ENCODE measurements at regions not wholly inside any gene's neighbourhood (a gene's known extent, or its start where the extent isn't known, plus 50 kb on each side); places are given as distances from the start of the nearest gene placed in this dataset.

DNA sequence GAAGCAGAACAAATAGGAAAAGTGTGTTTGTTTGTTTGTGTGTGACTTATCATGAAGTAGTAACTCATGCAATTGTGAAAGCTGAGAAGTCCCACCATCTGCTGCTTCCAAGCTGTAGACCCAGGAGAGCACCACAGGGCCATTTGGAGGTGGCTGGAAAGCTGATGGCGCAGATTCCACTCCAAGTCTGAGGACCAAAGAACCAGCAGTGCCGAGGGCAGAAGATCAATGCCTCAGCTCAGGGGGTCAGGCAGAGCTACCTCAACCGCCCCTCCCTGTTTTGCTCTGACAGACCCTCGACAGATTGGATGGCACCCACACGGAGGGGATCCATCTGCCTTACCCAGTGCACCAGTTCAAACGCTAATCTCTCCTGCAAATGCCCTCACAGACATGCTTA, 896.2 kb downstream of the BRD1 start:
- ATAC-seq (no peak), DNase-seq (ENCODE audit: low spot score) (no peak), FAIRE-seq (no peak)
- WGBS (ENCODE audit: low lambda C conversion rate), result 71% methylated on average over 5 of the region's 6 CpGs
- Histone ChIP-seq H3K27ac (ENCODE audit: extremely low read length, insufficient read depth, low read length) (no peak overlapping the region), H2AFZ (ENCODE audit: low read length) (no peak overlapping the region), H3K36me3 (replicated peaks in 1 of 2; ENCODE audit: control insufficient read depth in 1 of 2, insufficient read depth in 2 of 2, low read length in 2 of 2) (no peaks in the 10 kb centered on the region; a peak in 1 of 5 replicates), H3K4me2 (ENCODE audit: low read depth, low read length) (no peak overlapping the region), H3K27me3 (ENCODE audit: control insufficient read depth in 1 of 2, insufficient read depth in 2 of 2, low read length in 2 of 2) (peaks cover 0 to 15% of the 10 kb centered on the region in 2 experiments; a peak in 3 of 5 replicates), H3K79me2 (ENCODE audit: insufficient read depth, low read length) (no peaks in the 10 kb centered on the region), H3K9me3 (ENCODE audit: low read length) (peaks cover 8% of the 10 kb centered on the region), H3K9ac (ENCODE audit: insufficient read depth, low read depth, low read length) (no peak overlapping the region), H3K4me3 (replicated peaks in 1 of 3; ENCODE audit: insufficient read depth in 1 of 3, low read depth in 2 of 3, low read length in 3 of 3) (no peak overlapping the region), H3K4me1 (ENCODE audit: insufficient read depth, low read length) (no peaks in the 10 kb centered on the region), H4K20me1 (ENCODE audit: insufficient read depth, low read length) (no peaks in the 10 kb centered on the region)
- POLR2A ChIA-PET, result no interaction called here
- intact Hi-C loops (cut with micrococcal nuclease; ENCODE audit: unreplicated experiment), result no loop called here
- in situ Hi-C loops (cut with HindIII; ENCODE audit: extremely low pct_ligation_motif_present, low pct_unique_long_range_greater_than_20kb), result no loop called here
- BruUV-seq (replicated peaks), result no TSS peak
- CTCF ChIA-PET (ENCODE audit: low intra/inter-chr PET ratio, low total read pairs), result no interaction called here
- no peak for TF ChIP-seq ZSCAN30 (CRISPR knock-in tag; IDR thresholded peaks at IDR 0.05)
- TF ChIP-seq BRD4 (CRISPR knock-in tag; IDR thresholded peaks at IDR 0.05), result no peak
- TF ChIP-seq ZNF605 (CRISPR knock-in tag; IDR thresholded peaks at IDR 0.05), result no peak
- TF ChIP-seq ZNF383 (CRISPR knock-in tag; IDR thresholded peaks at IDR 0.05; ENCODE audit: borderline replicate concordance), result no peak
- TF ChIP-seq FOXJ3 (CRISPR knock-in tag; IDR thresholded peaks at IDR 0.05; ENCODE audit: borderline replicate concordance), result no peak

- Histone ChIP-seq H3K27ac (ENCODE audit: extremely low read length, insufficient read depth, low read length) (no peak overlapping the region), H3K4me1 (ENCODE audit: insufficient read depth, low read length) (no peaks in the 10 kb centered on the region), H3K27me3 (ENCODE audit: control insufficient read depth in 1 of 2, insufficient read depth in 2 of 2, low read length in 2 of 2) (peaks cover under 1 to 15% of the 10 kb centered on the region in 2 experiments; a peak in 3 of 5 replicates), H3K4me2 (ENCODE audit: low read depth, low read length) (no peak overlapping the region), H2AFZ (ENCODE audit: low read length) (no peak overlapping the region), H3K79me2 (ENCODE audit: insufficient read depth, low read length) (no peaks in the 10 kb centered on the region), H3K4me3 (replicated peaks in 1 of 3; ENCODE audit: insufficient read depth in 1 of 3, low read depth in 2 of 3, low read length in 3 of 3) (no peak overlapping the region), H3K9ac (ENCODE audit: insufficient read depth, low read depth, low read length) (no peak overlapping the region), H3K36me3 (replicated peaks in 1 of 2; ENCODE audit: control insufficient read depth in 1 of 2, insufficient read depth in 2 of 2, low read length in 2 of 2) (no peaks in the 10 kb centered on the region; a peak in 1 of 5 replicates), H4K20me1 (ENCODE audit: insufficient read depth, low read length) (no peaks in the 10 kb centered on the region), H3K9me3 (ENCODE audit: low read length) (peaks cover 3% of the 10 kb centered on the region)
- WGBS (ENCODE audit: low lambda C conversion rate), result 30% methylated on average over 8 of the region's 10 CpGs
- no peak for ATAC-seq
- no peak for DNase-seq (ENCODE audit: low spot score)
- CTCF ChIA-PET (ENCODE audit: low intra/inter-chr PET ratio, low total read pairs), result no interaction called here
- intact Hi-C loops (cut with micrococcal nuclease; ENCODE audit: unreplicated experiment) (no loop called here), in situ Hi-C loops (cut with HindIII; ENCODE audit: extremely low pct_ligation_motif_present, low pct_unique_long_range_greater_than_20kb) (no loop called here)
- FAIRE-seq, result no peak
- POLR2A ChIA-PET, result no interaction called here
- no TSS peak for BruUV-seq (replicated peaks)
- TF ChIP-seq MTA3 (CRISPR knock-in tag; IDR thresholded peaks at IDR 0.05), result no peak
- TF ChIP-seq, protein P1, sequence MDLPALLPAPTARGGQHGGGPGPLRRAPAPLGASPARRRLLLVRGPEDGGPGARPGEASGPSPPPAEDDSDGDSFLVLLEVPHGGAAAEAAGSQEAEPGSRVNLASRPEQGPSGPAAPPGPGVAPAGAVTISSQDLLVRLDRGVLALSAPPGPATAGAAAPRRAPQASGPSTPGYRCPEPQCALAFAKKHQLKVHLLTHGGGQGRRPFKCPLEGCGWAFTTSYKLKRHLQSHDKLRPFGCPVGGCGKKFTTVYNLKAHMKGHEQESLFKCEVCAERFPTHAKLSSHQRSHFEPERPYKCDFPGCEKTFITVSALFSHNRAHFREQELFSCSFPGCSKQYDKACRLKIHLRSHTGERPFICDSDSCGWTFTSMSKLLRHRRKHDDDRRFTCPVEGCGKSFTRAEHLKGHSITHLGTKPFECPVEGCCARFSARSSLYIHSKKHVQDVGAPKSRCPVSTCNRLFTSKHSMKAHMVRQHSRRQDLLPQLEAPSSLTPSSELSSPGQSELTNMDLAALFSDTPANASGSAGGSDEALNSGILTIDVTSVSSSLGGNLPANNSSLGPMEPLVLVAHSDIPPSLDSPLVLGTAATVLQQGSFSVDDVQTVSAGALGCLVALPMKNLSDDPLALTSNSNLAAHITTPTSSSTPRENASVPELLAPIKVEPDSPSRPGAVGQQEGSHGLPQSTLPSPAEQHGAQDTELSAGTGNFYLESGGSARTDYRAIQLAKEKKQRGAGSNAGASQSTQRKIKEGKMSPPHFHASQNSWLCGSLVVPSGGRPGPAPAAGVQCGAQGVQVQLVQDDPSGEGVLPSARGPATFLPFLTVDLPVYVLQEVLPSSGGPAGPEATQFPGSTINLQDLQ (CRISPR knock-in tag; IDR thresholded peaks at IDR 0.05), result no peak
- no peak for TF ChIP-seq MXD4 (CRISPR knock-in tag; IDR thresholded peaks at IDR 0.05)
- no peak for TF ChIP-seq ZNF780A (CRISPR knock-in tag; IDR thresholded peaks at IDR 0.05)
- no peak for TF ChIP-seq MBD4 (IDR thresholded peaks at IDR 0.05; ENCODE audit: borderline replicate concordance, low read length)
- no peak for TF ChIP-seq AGO1 (IDR thresholded peaks at IDR 0.05; ENCODE audit: low read depth, low read length, poor library complexity, severe bottlenecking)
- TF ChIP-seq, protein P2, sequence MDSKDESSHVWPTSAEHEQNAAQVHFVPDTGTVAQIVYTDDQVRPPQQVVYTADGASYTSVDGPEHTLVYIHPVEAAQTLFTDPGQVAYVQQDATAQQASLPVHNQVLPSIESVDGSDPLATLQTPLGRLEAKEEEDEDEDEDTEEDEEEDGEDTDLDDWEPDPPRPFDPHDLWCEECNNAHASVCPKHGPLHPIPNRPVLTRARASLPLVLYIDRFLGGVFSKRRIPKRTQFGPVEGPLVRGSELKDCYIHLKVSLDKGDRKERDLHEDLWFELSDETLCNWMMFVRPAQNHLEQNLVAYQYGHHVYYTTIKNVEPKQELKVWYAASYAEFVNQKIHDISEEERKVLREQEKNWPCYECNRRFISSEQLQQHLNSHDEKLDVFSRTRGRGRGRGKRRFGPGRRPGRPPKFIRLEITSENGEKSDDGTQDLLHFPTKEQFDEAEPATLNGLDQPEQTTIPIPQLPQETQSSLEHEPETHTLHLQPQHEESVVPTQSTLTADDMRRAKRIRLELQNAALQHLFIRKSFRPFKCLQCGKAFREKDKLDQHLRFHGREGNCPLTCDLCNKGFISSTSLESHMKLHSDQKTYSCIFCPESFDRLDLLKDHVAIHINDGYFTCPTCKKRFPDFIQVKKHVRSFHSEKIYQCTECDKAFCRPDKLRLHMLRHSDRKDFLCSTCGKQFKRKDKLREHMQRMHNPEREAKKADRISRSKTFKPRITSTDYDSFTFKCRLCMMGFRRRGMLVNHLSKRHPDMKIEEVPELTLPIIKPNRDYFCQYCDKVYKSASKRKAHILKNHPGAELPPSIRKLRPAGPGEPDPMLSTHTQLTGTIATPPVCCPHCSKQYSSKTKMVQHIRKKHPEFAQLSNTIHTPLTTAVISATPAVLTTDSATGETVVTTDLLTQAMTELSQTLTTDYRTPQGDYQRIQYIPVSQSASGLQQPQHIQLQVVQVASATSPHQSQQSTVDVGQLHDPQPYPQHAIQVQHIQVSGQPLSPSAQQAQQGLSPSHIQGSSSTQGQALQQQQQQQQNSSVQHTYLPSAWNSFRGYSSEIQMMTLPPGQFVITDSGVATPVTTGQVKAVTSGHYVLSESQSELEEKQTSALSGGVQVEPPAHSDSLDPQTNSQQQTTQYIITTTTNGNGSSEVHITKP (CRISPR knock-in tag; IDR thresholded peaks at IDR 0.05; ENCODE audit: low read depth), result no peak
- no peak for TF ChIP-seq ZNF350 (CRISPR knock-in tag; IDR thresholded peaks at IDR 0.05; ENCODE audit: borderline replicate concordance, low read depth)
- no peak for TF ChIP-seq ISX (CRISPR knock-in tag; conservative IDR thresholded peaks at IDR 0.05)
Observed at GRCh38 chr22:48929276-48929790, 898.3 kb downstream of the BRD1 start.

Measured in HepG2 (cell line).